GM10266 (cell line): ENCODE measurements at regions not wholly inside any gene's neighbourhood (a gene's known extent, or its start where the extent isn't known, plus 50 kb on each side); places are given as distances from the start of the nearest gene placed in this dataset.
"Not testable (repeated sequence)": the region's sequence is repeated elsewhere in the genome, so short reads cannot be mapped to it uniquely, and the experiment has no call there.

Experiments
- DNase-seq: peaks from one replicate; pipeline ENCODE4 v3.0.0; 2012; ENCODE audit errors: extremely low spot score
- CTCF ChIP-seq: IDR thresholded peaks from 2 replicates; pipeline ENCODE4 v1.5.1; 2012; ENCODE audit warnings: mild to moderate bottlenecking, low read depth; ENCODE audit not compliant: control insufficient read depth, insufficient read depth; ENCODE audit errors: missing control alignments

DNA sequence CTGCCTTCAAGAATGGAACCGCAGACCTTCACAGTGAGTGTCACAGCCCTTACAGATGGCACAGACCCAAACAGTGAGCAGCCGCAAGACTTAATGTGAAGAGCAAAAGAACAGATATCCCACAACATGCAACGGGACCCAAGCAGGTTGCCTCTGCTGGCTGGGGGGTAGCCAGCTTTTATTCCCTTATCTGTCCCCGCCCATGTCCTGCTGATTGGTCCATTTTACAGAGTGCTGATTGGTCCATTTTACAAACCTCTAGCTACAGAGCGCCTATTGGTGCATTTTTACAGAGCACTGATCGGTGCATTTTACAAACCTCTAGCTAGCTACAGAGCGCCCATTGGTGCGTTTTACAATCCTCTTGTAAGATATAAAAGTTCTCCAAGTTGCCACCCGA lies 102.0 kb upstream of the IGF1R start:
- DNase-seq, result no peak
- no peak for TF ChIP-seq CTCF

- no peak for TF ChIP-seq CTCF
- no peak for DNase-seq
These were observed 101.1 kb upstream of the IGF1R start for GRCh38 chr15:98547275-98547674.

GRCh38 chr15:98547741-98548138 lies 100.6 kb upstream of the IGF1R start:
- DNase-seq, result no peak
- TF ChIP-seq CTCF, result no peak

DNA sequence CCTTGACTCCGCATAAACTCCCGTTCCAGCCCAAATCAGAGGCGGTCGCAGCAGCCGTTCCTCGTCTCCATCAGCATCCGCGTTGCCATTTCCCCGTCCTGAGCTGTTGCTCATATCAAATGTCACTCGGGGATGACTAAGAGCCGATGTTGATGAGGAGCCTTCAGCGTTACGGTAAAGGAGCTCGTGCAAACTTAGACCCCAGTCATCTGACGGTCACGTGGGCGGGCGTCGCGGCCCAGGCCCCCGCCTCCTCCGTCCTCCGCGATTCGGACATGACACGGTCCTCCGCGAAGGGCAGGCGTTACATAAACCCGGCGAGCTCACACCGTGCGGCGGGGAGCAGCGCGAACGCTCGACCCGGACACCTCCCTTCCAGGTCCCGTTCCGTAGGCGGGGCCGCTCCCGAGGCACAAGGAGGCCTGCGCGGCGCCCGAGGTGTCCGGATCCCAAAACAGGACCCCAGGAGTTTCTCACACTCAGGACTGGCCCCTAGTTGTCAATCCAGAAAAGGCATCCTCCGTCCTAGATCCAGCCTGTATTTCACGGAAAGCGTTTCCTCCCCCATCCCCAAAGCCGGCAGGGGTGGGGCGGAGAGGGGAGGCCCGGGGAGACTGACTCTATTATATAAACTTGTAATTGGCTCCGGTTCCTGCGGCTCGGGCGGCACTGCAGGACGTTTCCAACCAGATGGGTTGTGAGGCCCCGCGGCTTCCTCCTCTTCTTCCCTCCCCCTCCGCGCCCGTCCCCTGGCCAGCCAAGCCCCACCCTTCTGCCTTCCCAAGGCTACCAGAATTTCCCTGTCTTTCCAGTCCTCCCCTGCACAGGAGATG lies 100.0 kb upstream of the IGF1R start:
- no peak for DNase-seq
- TF ChIP-seq CTCF, result no peak

- no peak for DNase-seq
- no peak for TF ChIP-seq CTCF
These were observed 99.3 kb upstream of the IGF1R start for GRCh38 chr15:98549003-98549402.

DNA sequence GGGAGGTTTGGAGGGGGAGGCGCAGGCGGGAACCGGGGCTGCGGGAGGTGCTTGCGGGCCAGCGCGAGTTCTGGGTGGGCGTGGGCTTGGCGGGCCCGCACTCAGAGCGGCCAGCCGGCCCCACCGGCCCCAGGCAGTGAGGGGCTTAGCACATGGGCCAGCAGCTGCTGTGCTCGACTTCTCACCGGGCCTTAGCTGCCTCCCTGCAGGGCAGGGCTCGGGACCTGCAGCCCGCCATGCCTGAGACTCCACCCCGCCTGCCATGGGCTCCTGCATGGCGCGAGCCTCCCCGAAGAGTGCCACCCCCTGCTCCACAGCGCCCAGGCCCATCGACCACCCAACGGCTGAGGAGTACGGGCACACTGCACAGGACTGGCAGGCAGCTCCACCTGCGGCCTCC lies 98.6 kb upstream of the IGF1R start:
- no peak for DNase-seq
- no peak for TF ChIP-seq CTCF

GRCh38 chr15:98550363-98550762 lies 98.0 kb upstream of the IGF1R start:
- not testable (repeated sequence) for DNase-seq

DNA sequence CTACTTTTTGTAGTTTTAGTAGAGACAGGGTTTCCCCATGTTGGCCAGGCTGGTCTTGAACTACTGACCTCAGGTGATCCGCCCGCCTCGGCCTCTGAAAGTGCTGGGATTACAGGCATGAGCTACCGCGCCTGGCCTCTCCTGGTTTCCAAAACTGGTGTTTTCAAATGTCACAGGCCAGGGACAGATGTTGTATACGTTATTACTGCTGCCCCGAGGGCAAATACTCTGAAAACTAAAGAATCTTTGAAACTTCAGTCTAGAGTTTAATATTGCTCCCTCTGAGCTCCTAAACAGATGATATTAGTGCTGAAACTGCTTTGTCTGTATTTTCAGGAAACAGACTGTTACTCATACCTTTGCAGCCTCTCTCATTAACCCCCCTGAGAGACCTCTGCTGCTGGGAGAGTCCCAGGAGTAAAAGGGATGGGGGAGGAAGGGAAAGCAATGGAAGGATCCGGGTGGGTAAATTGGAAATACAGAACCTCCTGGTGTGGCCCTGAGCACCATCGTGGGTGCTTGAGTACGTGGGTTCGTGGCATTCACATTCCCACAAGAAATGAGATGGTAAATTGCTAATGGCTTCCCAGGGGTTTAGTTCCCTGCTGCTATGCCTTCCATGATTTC lies 96.3 kb upstream of the IGF1R start:
- TF ChIP-seq CTCF, result no peak

More for the DNA sequence above, 96.3 kb upstream of the IGF1R start:
- no peak for DNase-seq
